Gastrocnemius medialis (tissue), 4 donors: ENCODE measurements at regions not wholly inside any gene's neighbourhood (a gene's known extent, or its start where the extent isn't known, plus 50 kb on each side); places are given as distances from the start of the nearest gene placed in this dataset.

Source experiments
- POLR2A ChIP-seq, 2 donors: fragments of 450-650 bp; IDR thresholded peaks; one replicate each; pipeline ENCODE4 v1.6.1; 2017; ENCODE audit warnings: antibody characterized with exemption in 2 of 2, mild to moderate bottlenecking in 2 of 2, moderate library complexity in 2 of 2
- TF ChIP-seq, protein P1 (sequence below), 5 experiments: fragments of 450-650 bp in 3 of 5; fragments of 200-600 bp in 2 of 5; sonication (generic) in 2 of 5; IDR thresholded peaks in 4 of 5; conservative IDR thresholded peaks in 1 of 5; 1 replicate in 4 of 5; 2 replicates in 1 of 5; pipeline ENCODE4 v1.5.1; 2016 to 2019; ENCODE audit warnings: antibody characterized with exemption in 5 of 5, mild to moderate bottlenecking in 3 of 5, moderate library complexity in 3 of 5

DNA sequence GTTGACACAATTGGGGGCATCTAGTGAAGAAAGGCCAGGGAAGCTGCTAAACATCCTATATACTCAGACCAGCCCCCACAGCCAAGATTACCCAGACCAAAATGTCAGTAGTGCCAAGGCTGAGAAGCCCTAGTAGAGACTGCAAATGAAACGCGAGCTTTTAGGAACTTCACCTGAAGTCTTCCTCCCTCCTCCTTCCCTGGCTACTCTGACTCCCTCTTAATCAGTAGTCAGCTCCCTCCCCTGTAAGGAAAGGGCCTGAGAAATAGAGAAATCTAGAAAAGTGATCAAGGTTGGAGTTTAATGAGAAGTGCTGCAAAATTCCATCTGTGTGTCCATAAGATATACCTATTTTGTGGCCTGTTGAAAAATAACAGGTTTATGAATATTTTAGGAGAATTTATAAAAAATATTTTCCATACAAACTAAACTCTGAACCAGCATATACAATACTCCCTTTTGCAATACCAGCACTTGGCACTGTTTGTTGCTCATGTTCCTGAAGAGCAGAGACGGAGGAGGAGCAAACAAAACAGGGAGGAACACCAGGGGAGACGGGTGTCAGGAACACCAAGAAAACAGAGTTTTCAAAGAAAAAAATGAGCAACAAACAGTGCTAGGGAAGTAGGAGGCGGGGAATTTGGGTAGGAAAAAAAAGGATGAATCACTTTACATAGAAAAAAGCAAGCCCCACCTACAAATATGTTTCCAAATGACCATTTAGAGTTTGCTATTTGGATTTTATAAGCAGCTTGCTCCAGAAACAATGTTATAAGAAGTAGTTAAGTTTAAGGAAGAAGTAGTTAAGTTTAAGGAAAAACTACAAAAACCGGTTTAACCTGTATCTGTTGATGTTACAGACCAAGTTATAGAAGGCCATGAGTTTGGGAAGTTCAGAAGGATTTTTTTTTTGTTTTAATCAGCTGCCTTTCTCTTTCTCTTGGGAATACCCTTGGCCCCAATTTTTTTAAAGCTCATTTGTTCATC, 282.1 kb upstream of the GRIP1 start:
- no peak for TF ChIP-seq POLR2A (IDR thresholded peaks at IDR 0.05)
- TF ChIP-seq, protein P1, sequence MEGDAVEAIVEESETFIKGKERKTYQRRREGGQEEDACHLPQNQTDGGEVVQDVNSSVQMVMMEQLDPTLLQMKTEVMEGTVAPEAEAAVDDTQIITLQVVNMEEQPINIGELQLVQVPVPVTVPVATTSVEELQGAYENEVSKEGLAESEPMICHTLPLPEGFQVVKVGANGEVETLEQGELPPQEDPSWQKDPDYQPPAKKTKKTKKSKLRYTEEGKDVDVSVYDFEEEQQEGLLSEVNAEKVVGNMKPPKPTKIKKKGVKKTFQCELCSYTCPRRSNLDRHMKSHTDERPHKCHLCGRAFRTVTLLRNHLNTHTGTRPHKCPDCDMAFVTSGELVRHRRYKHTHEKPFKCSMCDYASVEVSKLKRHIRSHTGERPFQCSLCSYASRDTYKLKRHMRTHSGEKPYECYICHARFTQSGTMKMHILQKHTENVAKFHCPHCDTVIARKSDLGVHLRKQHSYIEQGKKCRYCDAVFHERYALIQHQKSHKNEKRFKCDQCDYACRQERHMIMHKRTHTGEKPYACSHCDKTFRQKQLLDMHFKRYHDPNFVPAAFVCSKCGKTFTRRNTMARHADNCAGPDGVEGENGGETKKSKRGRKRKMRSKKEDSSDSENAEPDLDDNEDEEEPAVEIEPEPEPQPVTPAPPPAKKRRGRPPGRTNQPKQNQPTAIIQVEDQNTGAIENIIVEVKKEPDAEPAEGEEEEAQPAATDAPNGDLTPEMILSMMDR (IDR thresholded peaks at IDR 0.05 in 4 of 5, conservative IDR thresholded peaks at IDR 0.05 in 1 of 5): no peak
